SK-N-MC (cell line): ENCODE measurements at regions not wholly inside any gene's neighbourhood (a gene's known extent, or its start where the extent isn't known, plus 50 kb on each side); places are given as distances from the start of the nearest gene placed in this dataset.

ENCODE experiments used
- DNase-seq: peaks from one replicate; pipeline ENCODE4 v3.0.0-alpha.2; 2011; ENCODE audit warnings: low read depth, low spot score
- H3K27ac ChIP-seq: fragments of 200-600 bp; sonication (generic); 2 replicates; pipeline ENCODE4 v1.5.1; 2016; ENCODE audit warnings: mixed run types
- H3K36me3 ChIP-seq: fragments of 200-600 bp; sonication (generic); 2 replicates; pipeline ENCODE4 v1.6.1; 2017; ENCODE audit warnings: antibody characterized with exemption, low read length, mixed read lengths; ENCODE audit not compliant: insufficient read depth
- H3K4me3 ChIP-seq: fragments of 200-600 bp; sonication (generic); 2 replicates; pipeline ENCODE4 v1.5.1; 2016
- H3K9ac ChIP-seq: fragments of 200-600 bp; sonication (generic); 2 replicates; pipeline ENCODE4 v1.8.0; 2017; ENCODE audit warnings: mixed run types, mixed read lengths; ENCODE audit not compliant: insufficient read length
- H3K9me3 ChIP-seq: fragments of 200-600 bp; sonication (generic); 2 replicates; pipeline ENCODE4 v1.6.1; 2017; ENCODE audit warnings: low read depth, mild to moderate bottlenecking, antibody characterized with exemption, low read length, moderate library complexity, mixed read lengths
- EZH2 ChIP-seq: fragments of 200-600 bp; sonication (generic); IDR thresholded peaks from one replicate; pipeline ENCODE4 v1.6.1; 2017; ENCODE audit warnings: antibody characterized with exemption
- FOXP2 ChIP-seq: optimal IDR thresholded peaks from 2 replicates; pipeline ENCODE3; 2011; ENCODE audit warnings: mild to moderate bottlenecking, moderate library complexity; ENCODE audit not compliant: insufficient read depth; ENCODE audit errors: extremely low read length, control extremely low read depth
- POLR2AphosphoS5 ChIP-seq: IDR thresholded peaks from 2 replicates; pipeline ENCODE4 v1.6.1; 2012; ENCODE audit warnings: mild to moderate bottlenecking, low read depth, low read length, borderline replicate concordance

GRCh38 chr11:127149410-127149809, 148.8 kb upstream of the KIRREL3 start:
- no peaks in the 10 kb centered on the region for H3K36me3 ChIP-seq
- no peaks in the 10 kb centered on the region for H3K9me3 ChIP-seq
- no peak for DNase-seq
- TF ChIP-seq POLR2AphosphoS5 (no peak), EZH2 (no peak), FOXP2 (no peak)
- no peak overlapping the region for H3K4me3 ChIP-seq
- H3K27ac ChIP-seq, result no peak overlapping the region
- no peak overlapping the region for H3K9ac ChIP-seq

GRCh38 chr11:127143251-127143650, 142.7 kb upstream of the KIRREL3 start:
- DNase-seq, result no peak
- no peak for TF ChIP-seq POLR2AphosphoS5
- no peak overlapping the region for H3K27ac ChIP-seq
- H3K9ac ChIP-seq, result no peak overlapping the region
- no peaks in the 10 kb centered on the region for H3K36me3 ChIP-seq
- no peaks in the 10 kb centered on the region for H3K9me3 ChIP-seq
- H3K4me3 ChIP-seq, result no peak overlapping the region

DNA sequence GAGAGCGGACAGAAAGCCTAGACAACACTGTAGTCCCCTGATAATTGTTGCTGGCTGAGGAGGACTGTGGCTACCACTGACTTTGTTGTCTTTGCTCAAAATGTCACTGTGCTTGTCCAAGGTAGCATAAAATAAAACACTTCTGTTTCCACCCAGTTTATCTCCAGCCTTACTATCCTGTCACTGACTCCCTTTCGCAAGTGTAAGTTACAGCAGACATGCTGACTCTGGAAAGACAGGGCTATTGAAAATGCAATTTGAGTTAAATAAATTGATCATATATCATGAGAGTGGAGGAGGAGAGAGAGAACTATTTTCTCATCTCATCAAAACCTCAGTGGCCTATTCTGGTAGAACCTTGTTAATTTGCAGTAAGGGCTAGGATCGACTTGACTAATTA, 138.0 kb upstream of the KIRREL3 start:
- Histone ChIP-seq H3K27ac (no peak overlapping the region), H3K4me3 (no peak overlapping the region), H3K36me3 (no peaks in the 10 kb centered on the region), H3K9ac (no peak overlapping the region), H3K9me3 (no peaks in the 10 kb centered on the region)
- no peak for DNase-seq
- TF ChIP-seq EZH2 (no peak), FOXP2 (no peak), POLR2AphosphoS5 (no peak)

GRCh38 chr11:127137771-127138280, 137.3 kb upstream of the KIRREL3 start:
- no peak overlapping the region for H3K9ac ChIP-seq

GRCh38 chr11:127136438-127136837, 135.9 kb upstream of the KIRREL3 start:
- no peak overlapping the region for H3K4me3 ChIP-seq
- no peak overlapping the region for H3K27ac ChIP-seq
- TF ChIP-seq EZH2 (no peak), POLR2AphosphoS5 (no peak), FOXP2 (no peak)
- H3K9ac ChIP-seq, result no peak overlapping the region
- DNase-seq, result no peak
- H3K9me3 ChIP-seq, result no peaks in the 10 kb centered on the region
- H3K36me3 ChIP-seq, result no peaks in the 10 kb centered on the region

More at GRCh38 chr11:127137771-127138280, 137.3 kb upstream of the KIRREL3 start:
- Histone ChIP-seq H3K27ac (no peak overlapping the region), H3K36me3 (no peaks in the 10 kb centered on the region), H3K9me3 (no peaks in the 10 kb centered on the region), H3K4me3 (no peak overlapping the region)
- DNase-seq, result no peak
- TF ChIP-seq EZH2 (no peak), POLR2AphosphoS5 (no peak), FOXP2 (no peak)

DNA sequence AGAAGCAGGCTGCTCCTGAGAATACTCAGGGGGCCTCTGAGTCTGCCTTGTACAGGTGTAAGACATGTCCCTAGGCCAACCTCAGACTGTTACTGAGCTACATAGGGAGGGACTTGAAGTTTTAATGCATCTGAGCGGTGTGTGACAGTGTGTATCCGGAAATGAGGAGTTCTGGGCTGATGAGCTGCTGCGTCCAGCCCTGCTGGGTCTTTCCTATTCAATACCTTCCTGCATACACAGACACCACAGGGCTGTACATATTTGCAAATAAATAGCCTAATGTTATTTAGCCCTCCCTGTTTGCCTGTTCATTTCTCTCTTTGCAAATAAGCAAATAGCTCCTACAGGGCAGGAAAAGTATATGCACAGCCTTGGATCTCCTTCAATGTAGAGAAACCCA, 134.7 kb upstream of the KIRREL3 start:
- Histone ChIP-seq H3K9ac (no peak overlapping the region), H3K4me3 (no peak overlapping the region), H3K27ac (no peak overlapping the region), H3K9me3 (no peaks in the 10 kb centered on the region), H3K36me3 (no peaks in the 10 kb centered on the region)
- TF ChIP-seq POLR2AphosphoS5 (no peak), EZH2 (no peak), FOXP2 (no peak)
- no peak for DNase-seq

DNA sequence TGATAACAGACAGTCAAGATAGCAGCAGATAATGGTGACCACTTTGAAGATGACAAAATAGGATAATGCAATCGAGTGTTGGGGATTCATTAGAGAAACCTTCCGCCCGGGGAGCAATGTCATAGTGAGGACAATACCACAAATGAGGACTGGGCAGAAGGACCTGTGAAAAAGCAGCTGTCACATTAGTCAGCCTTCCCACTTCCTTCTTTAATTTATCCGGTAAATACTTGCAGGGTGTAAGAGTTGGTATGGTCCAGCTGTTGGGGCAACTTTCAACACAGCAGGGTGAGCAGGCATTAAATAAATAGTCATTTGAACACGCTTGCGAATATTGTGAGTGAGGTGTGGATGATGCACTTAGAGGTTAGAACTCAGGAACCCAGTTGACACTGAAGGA, 132.5 kb upstream of the KIRREL3 start:
- Histone ChIP-seq H3K4me3 (no peak overlapping the region), H3K27ac (no peak overlapping the region), H3K36me3 (no peaks in the 10 kb centered on the region), H3K9ac (no peak overlapping the region), H3K9me3 (no peaks in the 10 kb centered on the region)
- no peak for TF ChIP-seq EZH2
- no peak for TF ChIP-seq FOXP2
- TF ChIP-seq POLR2AphosphoS5, result no peak
- DNase-seq, result no peak

DNA sequence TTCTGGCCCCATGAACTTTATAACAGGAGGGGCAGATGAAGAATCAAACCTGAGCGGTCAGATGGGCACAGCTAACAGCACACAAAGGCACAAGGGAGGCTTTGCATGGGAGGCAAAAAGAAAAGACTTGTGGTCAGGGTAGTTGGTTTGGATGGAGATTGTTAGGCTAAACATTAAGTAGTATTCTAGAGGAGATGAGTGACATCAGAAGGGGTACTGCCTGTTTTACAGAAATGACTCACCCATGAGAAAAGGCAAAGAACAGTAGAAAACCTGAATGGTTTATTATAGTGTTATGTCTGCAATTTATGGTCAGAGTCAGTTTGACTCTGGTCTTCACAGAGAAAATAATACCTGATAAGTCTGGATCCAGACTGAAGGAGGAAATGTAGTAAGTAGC, 129.8 kb upstream of the KIRREL3 start:
- TF ChIP-seq POLR2AphosphoS5 (no peak), EZH2 (no peak), FOXP2 (no peak)
- H3K9ac ChIP-seq, result no peak overlapping the region
- H3K9me3 ChIP-seq, result no peaks in the 10 kb centered on the region
- no peak for DNase-seq
- no peaks in the 10 kb centered on the region for H3K36me3 ChIP-seq
- H3K27ac ChIP-seq, result no peak overlapping the region
- H3K4me3 ChIP-seq, result no peak overlapping the region

DNA sequence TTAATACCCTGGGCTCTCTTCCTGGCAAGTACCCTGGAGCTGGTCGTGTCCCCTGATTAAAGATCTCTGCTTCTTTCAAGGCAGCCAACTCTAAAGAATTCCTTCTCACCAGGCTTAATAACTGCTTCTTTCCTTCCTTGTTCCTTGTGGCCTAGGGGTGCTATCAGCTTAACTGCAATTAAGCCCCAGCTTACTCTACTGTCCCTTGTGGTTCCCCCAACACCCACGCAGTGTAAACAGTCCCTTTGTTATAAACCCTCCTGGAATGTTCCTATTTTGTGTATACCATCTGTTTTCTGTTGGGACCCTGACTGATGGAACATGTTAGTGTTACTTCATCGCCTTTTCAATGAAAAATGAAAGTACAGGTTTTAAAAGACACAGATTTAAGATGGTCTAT, 126.4 kb upstream of the KIRREL3 start:
- no peak overlapping the region for H3K27ac ChIP-seq
- no peak overlapping the region for H3K9ac ChIP-seq
- TF ChIP-seq FOXP2, result no peak
- no peak for TF ChIP-seq POLR2AphosphoS5
- TF ChIP-seq EZH2, result no peak
- H3K4me3 ChIP-seq, result no peak overlapping the region
- DNase-seq, result no peak
- H3K36me3 ChIP-seq, result no peaks in the 10 kb centered on the region
- no peaks in the 10 kb centered on the region for H3K9me3 ChIP-seq
